Keratinocyte (primary cell): ENCODE measurements at regions not wholly inside any gene's neighbourhood (a gene's known extent, or its start where the extent isn't known, plus 50 kb on each side); places are given as distances from the start of the nearest gene placed in this dataset.
"Not testable (repeated sequence)": the region's sequence is repeated elsewhere in the genome, so short reads cannot be mapped to it uniquely, and the experiment has no call there.

Experiments
- DNase-seq: peaks from one replicate; pipeline ENCODE4 v3.0.0-alpha.2; 2011; ENCODE audit warnings: low read depth, missing footprints, low spot score
- FAIRE-seq: peaks from 2 replicates; lab custom pipeline; 2011; peaks lifted over from hg19 to GRCh38; lab: Jason Lieb, UNC
- H2AFZ ChIP-seq: 2 replicates; pipeline ENCODE4 v1.6.0; 2012; ENCODE audit warnings: low read length, control low read depth, inconsistent platforms; ENCODE audit not compliant: control insufficient read depth
- H3K27ac ChIP-seq: 2 replicates; pipeline ENCODE4 v1.5.1; 2011; ENCODE audit warnings: low read length; ENCODE audit not compliant: control insufficient read depth, insufficient read depth
- H3K27me3 ChIP-seq: 3 replicates; pipeline ENCODE4 v1.6.0; 2011; ENCODE audit warnings: low read length; ENCODE audit not compliant: control insufficient read depth, insufficient read depth; ENCODE audit errors: extremely low read depth
- H3K36me3 ChIP-seq, 2 experiments: 2 replicates in 1 of 2; 3 replicates in 1 of 2; pipeline ENCODE4 v1.5.1; 2011; ENCODE audit warnings: low read length in 2 of 2, mild to moderate bottlenecking in 1 of 2; ENCODE audit not compliant: control insufficient read depth in 2 of 2, insufficient read depth in 2 of 2; ENCODE audit errors: extremely low read depth in 1 of 2
- H3K4me1 ChIP-seq: 3 replicates; pipeline ENCODE4 v1.5.1; 2011; ENCODE audit warnings: low read length; ENCODE audit not compliant: control insufficient read depth, insufficient read depth; ENCODE audit errors: extremely low read depth
- H3K4me2 ChIP-seq: 3 replicates; pipeline ENCODE4 v1.6.0; 2011; ENCODE audit warnings: low read depth, low read length; ENCODE audit not compliant: control insufficient read depth, insufficient read depth; ENCODE audit errors: extremely low read depth
- H3K4me3 ChIP-seq, 3 experiments: fragments of 200-600 bp in 1 of 3; sonication (generic) in 1 of 3; 2 replicates in 2 of 3; 3 replicates in 1 of 3; pipeline ENCODE4 v1.5.1; 2011 to 2016; ENCODE audit warnings: low read length in 3 of 3, mild to moderate bottlenecking in 3 of 3, control low read depth in 2 of 3, inconsistent platforms in 1 of 3, low read depth in 1 of 3, mixed read lengths in 1 of 3, mixed run types in 1 of 3, moderate library complexity in 1 of 3; ENCODE audit not compliant: control insufficient read depth in 2 of 3, insufficient read depth in 2 of 3; ENCODE audit errors: extremely low read depth in 1 of 3
- H3K79me2 ChIP-seq: 2 replicates; pipeline ENCODE4 v1.6.0; 2012; ENCODE audit warnings: low read length; ENCODE audit not compliant: control insufficient read depth, insufficient read depth
- H3K9ac ChIP-seq: 3 replicates; pipeline ENCODE4 v1.6.0; 2011; ENCODE audit warnings: low read length; ENCODE audit not compliant: control insufficient read depth, insufficient read depth; ENCODE audit errors: extremely low read depth
- H3K9me1 ChIP-seq: 3 replicates; pipeline ENCODE4 v1.6.0; 2011; ENCODE audit warnings: low read length; ENCODE audit not compliant: control insufficient read depth, insufficient read depth; ENCODE audit errors: extremely low read depth
- H3K9me3 ChIP-seq: 2 replicates; pipeline ENCODE4 v1.5.1; 2012; ENCODE audit warnings: low read depth, low read length; ENCODE audit not compliant: control insufficient read depth
- H4K20me1 ChIP-seq: 3 replicates; pipeline ENCODE4 v1.6.0; 2011; ENCODE audit warnings: low read length; ENCODE audit not compliant: control insufficient read depth, insufficient read depth; ENCODE audit errors: extremely low read depth
- dilution Hi-C: fragments of 300-500 bp; cut with MboI; formaldehyde crosslinking; loops from one replicate; pipeline ENCODE4 v1.7.0; 2020; ENCODE audit warnings: low sequenced_read_pairs; ENCODE audit not compliant: extremely low pct_ligation_motif_present

GRCh38 chr17:20689170-20689749, 109.7 kb downstream of the CDRT15L2 start:
- H3K27me3 ChIP-seq, H3K4me3 ChIP-seq, H2AFZ ChIP-seq, dilution Hi-C loops, H3K9ac ChIP-seq, DNase-seq, H3K9me1 ChIP-seq, H3K36me3 ChIP-seq, H4K20me1 ChIP-seq, H3K27ac ChIP-seq, H3K4me2 ChIP-seq, H3K4me1 ChIP-seq, H3K9me3 ChIP-seq, H3K79me2 ChIP-seq, FAIRE-seq: not testable (repeated sequence)

- H3K27ac ChIP-seq, H2AFZ ChIP-seq, FAIRE-seq, H3K9me1 ChIP-seq, H3K4me3 ChIP-seq, DNase-seq, H3K4me1 ChIP-seq, H3K9ac ChIP-seq, H3K27me3 ChIP-seq, dilution Hi-C loops, H3K36me3 ChIP-seq, H3K9me3 ChIP-seq, H4K20me1 ChIP-seq, H3K4me2 ChIP-seq, H3K79me2 ChIP-seq: not testable (repeated sequence)
Measured at GRCh38 chr17:20692706-20693105, 113.2 kb downstream of the CDRT15L2 start.

DNA sequence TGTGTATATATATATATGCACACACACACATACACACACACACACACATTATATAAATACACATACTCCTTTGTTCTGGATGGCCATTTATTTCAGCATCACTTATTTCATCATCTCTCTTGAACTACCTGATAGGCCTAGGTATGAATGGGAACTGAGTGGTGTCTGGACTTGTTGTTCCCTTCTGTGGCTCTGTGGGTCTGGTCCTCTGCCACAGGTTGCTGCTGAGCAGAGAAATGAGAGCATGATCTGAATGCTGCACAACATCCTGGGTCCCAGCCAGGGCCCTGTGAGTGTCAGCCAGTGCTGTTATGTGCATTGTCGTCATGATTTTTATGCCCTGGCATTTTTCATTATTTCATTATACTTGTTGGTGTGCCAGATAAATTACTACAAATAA, 116.3 kb downstream of the CDRT15L2 start:
- H3K9ac ChIP-seq, H3K36me3 ChIP-seq, H3K9me1 ChIP-seq, H4K20me1 ChIP-seq, H3K4me3 ChIP-seq, H2AFZ ChIP-seq, H3K27ac ChIP-seq, H3K9me3 ChIP-seq, dilution Hi-C loops, DNase-seq, H3K4me2 ChIP-seq, H3K79me2 ChIP-seq, H3K27me3 ChIP-seq: not testable (repeated sequence)
- H3K4me1 ChIP-seq: peaks cover 13% of the 10 kb centered on the region
- peak; percentile 75 for FAIRE-seq
